ENCODE measurements at regions not wholly inside any gene's neighbourhood (a gene's known extent, or its start where the extent isn't known, plus 50 kb on each side); places are given as distances from the start of the nearest gene placed in this dataset.
"Not testable (repeated sequence)": the region's sequence is repeated elsewhere in the genome, so short reads cannot be mapped to it uniquely, and the experiment has no call there.

- DNase-seq, result no peak
These were observed 581.3 kb downstream of the TMEM121 start for GRCh38 chr14:106107703-106108102.

- DNase-seq, result no peak
These were observed 583.0 kb downstream of the TMEM121 start for GRCh38 chr14:106109337-106109736.

GRCh38 chr14:106115401-106115800 is 589.0 kb downstream of the TMEM121 start:
- DNase-seq, result no peak

GRCh38 chr14:106116339-106116930 is 590.1 kb downstream of the TMEM121 start:
- peak; percentile 22 to 23 for DNase-seq

- DNase-seq, result no peak
These were observed 593.7 kb downstream of the TMEM121 start for GRCh38 chr14:106120101-106120500.

GRCh38 chr14:106129274-106129673 is 602.9 kb downstream of the TMEM121 start:
- peak in 1 of 2 donors; percentile 27 for DNase-seq

- peak in 1 of 2 donors; percentile 17 for DNase-seq
These were observed 603.7 kb downstream of the TMEM121 start for GRCh38 chr14:106129904-106130661.

GRCh38 chr14:106133126-106133525 is 606.7 kb downstream of the TMEM121 start:
- not testable (repeated sequence) for DNase-seq

- DNase-seq, result no peak
These were observed 608.5 kb downstream of the TMEM121 start for GRCh38 chr14:106134886-106135285.

- DNase-seq, result peak; percentile 45 to 54
These were observed 615.1 kb downstream of the TMEM121 start for GRCh38 chr14:106141242-106142220.

GRCh38 chr14:106145731-106146130 is 619.3 kb downstream of the TMEM121 start:
- not testable (repeated sequence) for DNase-seq

- peak; percentile 61 to 75 for DNase-seq
These were observed 627.1 kb downstream of the TMEM121 start for GRCh38 chr14:106153362-106153955.

GRCh38 chr14:106163316-106163715 is 636.9 kb downstream of the TMEM121 start:
- no peak for DNase-seq

- not testable (repeated sequence) for DNase-seq
These were observed 637.4 kb downstream of the TMEM121 start for GRCh38 chr14:106163812-106164211.

- DNase-seq, result no peak
These were observed 639.8 kb downstream of the TMEM121 start for GRCh38 chr14:106166232-106166631.

- no peak for DNase-seq
These were observed 640.3 kb downstream of the TMEM121 start for GRCh38 chr14:106166650-106167204.

GRCh38 chr14:106170163-106170658 is 643.8 kb downstream of the TMEM121 start:
- peak; percentile 70 to 76 for DNase-seq

GRCh38 chr14:106174206-106174605 is 647.8 kb downstream of the TMEM121 start:
- peak; percentile 50 to 70 for DNase-seq

GRCh38 chr14:106177266-106178246 is 651.2 kb downstream of the TMEM121 start:
- peak in 1 of 2 donors; percentile 50 for DNase-seq

- no peak for DNase-seq
These were observed 653.4 kb downstream of the TMEM121 start for GRCh38 chr14:106179761-106180160.

GRCh38 chr14:106184771-106185170 is 658.4 kb downstream of the TMEM121 start:
- DNase-seq, result peak; percentile 67 to 70

All from CD4-positive, alpha-beta T cell treated with Interleukin-1 beta for 1 hour (primary cell).